ENCODE measurements at regions not wholly inside any gene's neighbourhood (a gene's known extent, or its start where the extent isn't known, plus 50 kb on each side); places are given as distances from the start of the nearest gene placed in this dataset.

GRCh38 chr2:18125303-18125702 lies 246.8 kb downstream of the KCNS3 start:
- no peak for DNase-seq (ENCODE audit: low read depth)
- in situ Hi-C loops (cut with HindIII; ENCODE audit: low sequenced_read_pairs), result no loop called here
- TF ChIP-seq CTCF (IDR thresholded peaks at IDR 0.05; ENCODE audit: low read depth, low read length, missing control alignments), result no peak
- no peak overlapping the region for H3K4me3 ChIP-seq (ENCODE audit: low read depth, low read length)

GRCh38 chr2:18124116-18124835 lies 245.8 kb downstream of the KCNS3 start:
- in situ Hi-C loops (cut with HindIII; ENCODE audit: low sequenced_read_pairs), result no loop called here
- no peak for TF ChIP-seq CTCF (IDR thresholded peaks at IDR 0.05; ENCODE audit: low read depth, low read length, missing control alignments)
- no peak overlapping the region for H3K4me3 ChIP-seq (ENCODE audit: low read depth, low read length)
- no peak for DNase-seq (ENCODE audit: low read depth)

GRCh38 chr2:18123577-18123976 lies 245.1 kb downstream of the KCNS3 start:
- no peak for TF ChIP-seq CTCF (IDR thresholded peaks at IDR 0.05; ENCODE audit: low read depth, low read length, missing control alignments)
- in situ Hi-C loops (cut with HindIII; ENCODE audit: low sequenced_read_pairs), result no loop called here
- no peak overlapping the region for H3K4me3 ChIP-seq (ENCODE audit: low read depth, low read length)
- DNase-seq (ENCODE audit: low read depth), result no peak

- H3K4me3 ChIP-seq (ENCODE audit: low read depth, low read length), result no peak overlapping the region
- in situ Hi-C loops (cut with HindIII; ENCODE audit: low sequenced_read_pairs), result no loop called here
- no peak for DNase-seq (ENCODE audit: low read depth)
- no peak for TF ChIP-seq CTCF (IDR thresholded peaks at IDR 0.05; ENCODE audit: low read depth, low read length, missing control alignments)
These were observed 244.7 kb downstream of the KCNS3 start for GRCh38 chr2:18123211-18123570.

GRCh38 chr2:18122544-18123210 lies 244.2 kb downstream of the KCNS3 start:
- no peak overlapping the region for H3K4me3 ChIP-seq (ENCODE audit: low read depth, low read length)
- DNase-seq (ENCODE audit: low read depth), result no peak
- in situ Hi-C loops (cut with HindIII; ENCODE audit: low sequenced_read_pairs), result no loop called here
- TF ChIP-seq CTCF (IDR thresholded peaks at IDR 0.05; ENCODE audit: low read depth, low read length, missing control alignments), result no peak

- no peak for TF ChIP-seq CTCF (IDR thresholded peaks at IDR 0.05; ENCODE audit: low read depth, low read length, missing control alignments)
- in situ Hi-C loops (cut with HindIII; ENCODE audit: low sequenced_read_pairs), result no loop called here
- peak; percentile 53 for DNase-seq (ENCODE audit: low read depth)
- no peak overlapping the region for H3K4me3 ChIP-seq (ENCODE audit: low read depth, low read length)
These were observed 241.4 kb downstream of the KCNS3 start for GRCh38 chr2:18119883-18120282.
